DOHH2 (cell line): ENCODE measurements at regions not wholly inside any gene's neighbourhood (a gene's known extent, or its start where the extent isn't known, plus 50 kb on each side); places are given as distances from the start of the nearest gene placed in this dataset.

Experiments used
- CTCF ChIP-seq: fragments of 200-600 bp; sonication (generic); IDR thresholded peaks from one replicate; pipeline ENCODE4 v1.5.1; 2014; ENCODE audit warnings: antibody characterized with exemption, mild to moderate bottlenecking, low read depth, low read length; ENCODE audit not compliant: poor library complexity, severe bottlenecking
- EZH2phosphoT487 ChIP-seq: fragments of 200-600 bp; sonication (generic); IDR thresholded peaks from 2 replicates; pipeline ENCODE4 v1.6.1; 2017; ENCODE audit warnings: borderline replicate concordance, mild to moderate bottlenecking, antibody characterized with exemption, low read length, moderate library complexity, mixed read lengths

- TF ChIP-seq CTCF (no peak), EZH2phosphoT487 (no peak)
Observed at GRCh38 chr2:221915926-221916325, 343.8 kb upstream of the EPHA4 start.
